ENCODE measurements at regions not wholly inside any gene's neighbourhood (a gene's known extent, or its start where the extent isn't known, plus 50 kb on each side); places are given as distances from the start of the nearest gene placed in this dataset.

DNA sequence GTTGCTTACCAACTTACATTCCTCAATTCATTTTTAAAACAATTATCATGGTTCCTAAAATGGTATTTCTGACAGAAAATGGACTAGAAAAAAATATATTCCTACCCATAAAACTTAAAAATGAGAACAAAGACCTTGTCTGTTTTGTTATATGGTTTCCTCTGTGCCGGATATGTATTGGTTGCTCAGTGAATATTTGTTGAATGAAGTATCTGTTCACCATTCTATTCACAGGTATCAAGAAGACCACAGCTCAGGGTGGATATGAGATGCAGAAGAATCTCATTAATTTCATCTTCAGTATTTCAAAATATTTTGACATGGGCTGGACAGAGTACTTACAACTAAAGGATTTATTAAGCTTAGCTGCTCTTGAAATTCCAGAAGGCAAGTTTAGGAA is 58.1 kb downstream of the TUSC7 start:
- H3K4me2 ChIP-seq (ENCODE audit: insufficient read depth, low read length) = no peak overlapping the region
- in situ Hi-C loops (cut with MboI) = loop anchor here (25.0 kb wide), 1 partner anchor 630 kb away; no protein-coding TSS in a partner anchor
- TF ChIP-seq ZNF586 (CRISPR knock-in tag; conservative IDR thresholded peaks at IDR 0.05) (no peak), EZH2 (IDR thresholded peaks at IDR 0.05; ENCODE audit: borderline replicate concordance, low read depth, low read length) (no peak), SMARCB1 (IDR thresholded peaks at IDR 0.05; ENCODE audit: insufficient read length, low read depth) (no peak), TAF7 (tag; IDR thresholded peaks at IDR 0.05) (no peak), KLF1 (tag; IDR thresholded peaks at IDR 0.05) (no peak), NCOA4 (IDR thresholded peaks at IDR 0.05; ENCODE audit: partially characterized antibody) (no peak), ZFX (CRISPR knock-in tag; IDR thresholded peaks at IDR 0.05) (no peak), FOXJ3 (CRISPR knock-in tag; IDR thresholded peaks at IDR 0.05) (no peak)
- TF ChIP-seq, protein P1, sequence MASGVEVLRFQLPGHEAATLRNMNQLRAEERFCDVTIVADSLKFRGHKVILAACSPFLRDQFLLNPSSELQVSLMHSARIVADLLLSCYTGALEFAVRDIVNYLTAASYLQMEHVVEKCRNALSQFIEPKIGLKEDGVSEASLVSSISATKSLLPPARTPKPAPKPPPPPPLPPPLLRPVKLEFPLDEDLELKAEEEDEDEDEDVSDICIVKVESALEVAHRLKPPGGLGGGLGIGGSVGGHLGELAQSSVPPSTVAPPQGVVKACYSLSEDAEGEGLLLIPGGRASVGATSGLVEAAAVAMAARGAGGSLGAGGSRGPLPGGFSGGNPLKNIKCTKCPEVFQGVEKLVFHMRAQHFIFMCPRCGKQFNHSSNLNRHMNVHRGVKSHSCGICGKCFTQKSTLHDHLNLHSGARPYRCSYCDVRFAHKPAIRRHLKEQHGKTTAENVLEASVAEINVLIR (CRISPR knock-in tag; IDR thresholded peaks at IDR 0.05) = no peak
- TF ChIP-seq, protein P2, sequence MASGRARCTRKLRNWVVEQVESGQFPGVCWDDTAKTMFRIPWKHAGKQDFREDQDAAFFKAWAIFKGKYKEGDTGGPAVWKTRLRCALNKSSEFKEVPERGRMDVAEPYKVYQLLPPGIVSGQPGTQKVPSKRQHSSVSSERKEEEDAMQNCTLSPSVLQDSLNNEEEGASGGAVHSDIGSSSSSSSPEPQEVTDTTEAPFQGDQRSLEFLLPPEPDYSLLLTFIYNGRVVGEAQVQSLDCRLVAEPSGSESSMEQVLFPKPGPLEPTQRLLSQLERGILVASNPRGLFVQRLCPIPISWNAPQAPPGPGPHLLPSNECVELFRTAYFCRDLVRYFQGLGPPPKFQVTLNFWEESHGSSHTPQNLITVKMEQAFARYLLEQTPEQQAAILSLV (tag; IDR thresholded peaks at IDR 0.05) = no peak
- no peaks in the 10 kb centered on the region for H3K4me1 ChIP-seq (replicated peaks in 1 of 2; ENCODE audit: control insufficient read depth in 2 of 2, insufficient read depth in 2 of 2, low read length in 2 of 2)
- no peaks in the 10 kb centered on the region for H3K79me2 ChIP-seq (ENCODE audit: control insufficient read depth, insufficient read depth, low read length)
- H3K9ac ChIP-seq (ENCODE audit: insufficient read depth in 1 of 2, low read depth in 2 of 2, low read length in 2 of 2) = no peak overlapping the region
- no peaks in the 10 kb centered on the region for H3K9me1 ChIP-seq (ENCODE audit: control insufficient read depth, insufficient read depth, low read length)
- H2AFZ ChIP-seq (ENCODE audit: low read depth, low read length) = no peak overlapping the region
- no peak overlapping the region for H3K4me3 ChIP-seq
- H4K20me1 ChIP-seq (replicated peaks; ENCODE audit: control insufficient read depth, insufficient read depth, low read length) = no peaks in the 10 kb centered on the region
- no TSS peak for BruUV-seq (replicated peaks)
- H3K9me3 ChIP-seq (replicated peaks; ENCODE audit: control insufficient read depth, insufficient read depth, low read depth, low read length) = no peaks in the 10 kb centered on the region
- DNase-seq (ENCODE audit: extremely low read depth in 1 of 4, low spot score in 3 of 4) (no peak), FAIRE-seq (no peak), ATAC-seq (no peak)
- intact Hi-C loops (cut with micrococcal nuclease) = no loop called here
- ChIA-PET CTCF (ENCODE audit: low intra/inter-chr PET ratio) (no interaction called here), POLR2A (no interaction called here)
- 0% methylated on average over 1 of the region's 1 CpG for WGBS (ENCODE audit: insufficient coverage, low coverage, missing lambda C conversion rate)
- no peaks in the 10 kb centered on the region for H3K27me3 ChIP-seq (ENCODE audit: control insufficient read depth in 2 of 2, insufficient read depth in 2 of 2, low read length in 2 of 2)
- H3K36me3 ChIP-seq (ENCODE audit: control insufficient read depth, insufficient read depth, low read length) = no peaks in the 10 kb centered on the region
- no peak overlapping the region for H3K27ac ChIP-seq (ENCODE audit: extremely low read depth, low read depth, low read length)

Measured in K562 (cell line).